ENCODE measurements at regions not wholly inside any gene's neighbourhood (a gene's known extent, or its start where the extent isn't known, plus 50 kb on each side); places are given as distances from the start of the nearest gene placed in this dataset.

GRCh38 chr13:83295686-83296085 lies 586.6 kb downstream of the SLITRK1 start:
- TF ChIP-seq CTCF (IDR thresholded peaks at IDR 0.05), result no peak
- intact Hi-C loops (cut with DNase I), result no loop called here
- no peak for DNase-seq

GRCh38 chr13:83286737-83287136 lies 595.5 kb downstream of the SLITRK1 start:
- no peak for DNase-seq
- TF ChIP-seq CTCF (IDR thresholded peaks at IDR 0.05), result no peak
- H3K9me3 ChIP-seq, result no peaks in the 10 kb centered on the region

More at GRCh38 chr13:83295686-83296085, 586.6 kb downstream of the SLITRK1 start:
- H3K4me3 ChIP-seq, result no peak overlapping the region
- no peaks in the 10 kb centered on the region for H3K9me3 ChIP-seq
- no peaks in the 10 kb centered on the region for H3K4me1 ChIP-seq
- H3K9ac ChIP-seq (ENCODE audit: low read depth in 2 of 2, low read length in 2 of 2), result no peak overlapping the region
- no peaks in the 10 kb centered on the region for H3K27me3 ChIP-seq
- H3K36me3 ChIP-seq, result no peaks in the 10 kb centered on the region
- H3K27ac ChIP-seq, result no peak overlapping the region

GRCh38 chr13:83281654-83282053 lies 600.6 kb downstream of the SLITRK1 start:
- H3K4me1 ChIP-seq, result no peaks in the 10 kb centered on the region
- TF ChIP-seq CTCF (IDR thresholded peaks at IDR 0.05), result no peak
- no peaks in the 10 kb centered on the region for H3K36me3 ChIP-seq
- H3K9me3 ChIP-seq, result no peaks in the 10 kb centered on the region
- H3K27ac ChIP-seq, result no peak overlapping the region
- no peak overlapping the region for H3K9ac ChIP-seq (ENCODE audit: low read depth in 2 of 2, low read length in 2 of 2)
- no peak overlapping the region for H3K4me3 ChIP-seq
- no peaks in the 10 kb centered on the region for H3K27me3 ChIP-seq
- no peak for DNase-seq
- intact Hi-C loops (cut with DNase I), result no loop called here

More at GRCh38 chr13:83286737-83287136, 595.5 kb downstream of the SLITRK1 start:
- no peak overlapping the region for H3K9ac ChIP-seq (ENCODE audit: low read depth in 2 of 2, low read length in 2 of 2)
- no peak overlapping the region for H3K27ac ChIP-seq
- intact Hi-C loops (cut with DNase I), result no loop called here
- no peaks in the 10 kb centered on the region for H3K27me3 ChIP-seq
- H3K4me3 ChIP-seq, result no peak overlapping the region
- no peaks in the 10 kb centered on the region for H3K4me1 ChIP-seq
- H3K36me3 ChIP-seq, result no peaks in the 10 kb centered on the region

- Histone ChIP-seq H3K27ac (no peak overlapping the region), H3K4me1 (no peaks in the 10 kb centered on the region), H3K9ac (ENCODE audit: low read depth in 2 of 2, low read length in 2 of 2) (no peak overlapping the region), H3K9me3 (no peaks in the 10 kb centered on the region), H3K36me3 (no peaks in the 10 kb centered on the region), H3K27me3 (no peaks in the 10 kb centered on the region), H3K4me3 (no peak overlapping the region)
- intact Hi-C loops (cut with DNase I), result no loop called here
- no peak for DNase-seq
- TF ChIP-seq CTCF (IDR thresholded peaks at IDR 0.05), result no peak
Measured at GRCh38 chr13:83274679-83275078, 607.6 kb downstream of the SLITRK1 start.

GRCh38 chr13:83272652-83273240 lies 609.5 kb downstream of the SLITRK1 start:
- no peak overlapping the region for H3K27ac ChIP-seq
- H3K27me3 ChIP-seq, result no peaks in the 10 kb centered on the region
- H3K36me3 ChIP-seq, result no peaks in the 10 kb centered on the region
- intact Hi-C loops (cut with DNase I), result no loop called here
- TF ChIP-seq CTCF (IDR thresholded peaks at IDR 0.05), result no peak
- no peak overlapping the region for H3K9ac ChIP-seq (ENCODE audit: low read depth in 2 of 2, low read length in 2 of 2)
- no peak for DNase-seq
- H3K9me3 ChIP-seq, result no peaks in the 10 kb centered on the region
- no peak overlapping the region for H3K4me3 ChIP-seq
- no peaks in the 10 kb centered on the region for H3K4me1 ChIP-seq

Measured in colonic mucosa (tissue), 4 donors.